Psoas muscle (tissue), 7 donors: ENCODE measurements at regions not wholly inside any gene's neighbourhood (a gene's known extent, or its start where the extent isn't known, plus 50 kb on each side); places are given as distances from the start of the nearest gene placed in this dataset.

Experiments used
- ATAC-seq, 4 donors: fragments of 200-7000 bp; cut with Tn5 transposase; one replicate each; pipeline ENCODE4 v1.9.1; 2020; ENCODE audit warnings: moderate library complexity in 3 of 4, mild to moderate bottlenecking in 2 of 4
- DNase-seq, 2 donors: peaks; one replicate each; pipeline ENCODE4 v3.0.0-alpha.2; 2020
- H3K27ac ChIP-seq: fragments of 200-600 bp; one replicate; pipeline ENCODE4 v1.8.0; 2022
- H3K27me3 ChIP-seq, 3 donors: fragments of 200-600 bp in 1 of 3; one replicate each; pipeline versions ENCODE4 v1.6.1 to v1.8.0; 2013 to 2022; ENCODE audit warnings: low read length in 2 of 3, mild to moderate bottlenecking in 2 of 3, moderate library complexity in 1 of 3; ENCODE audit not compliant: insufficient read depth in 3 of 3
- H3K36me3 ChIP-seq, 2 donors: fragments of 200-600 bp in 1 of 2; one replicate each; pipeline versions ENCODE4 v1.6.1 to v1.8.0; 2013 to 2022; ENCODE audit warnings: low read depth in 1 of 2, mild to moderate bottlenecking in 1 of 2, moderate library complexity in 1 of 2; ENCODE audit not compliant: insufficient read depth in 1 of 2
- H3K4me1 ChIP-seq: fragments of 200-600 bp; one replicate; pipeline ENCODE4 v1.8.0; 2022
- H3K4me3 ChIP-seq: fragments of 200-600 bp; one replicate; pipeline ENCODE4 v1.8.0; 2022; ENCODE audit warnings: mild to moderate bottlenecking
- H3K9me3 ChIP-seq: fragments of 200-600 bp; one replicate; pipeline ENCODE4 v1.8.0; 2022
- WGBS, 3 donors: extraction: QIAGEN DNeasy Blood & Tissue Kit; methylation state at CpG; one replicate each; pipeline versions ENCODE4 v1.1.6 to v1.1.7; 2013; 5-methylcytosine and 5-hydroxymethylcytosine counted together
- intact Hi-C, 2 donors: fragments of 100-400 bp; cut with DNase I; formaldehyde crosslinking; loops; one replicate each; pipeline versions ENCODE4 v1.11.0 to v1.14.2; 2022
- TF ChIP-seq, protein P1 (sequence below): fragments of 200-600 bp; IDR thresholded peaks from one replicate; pipeline ENCODE4 v1.8.0; 2022; ENCODE audit warnings: antibody characterized with exemption
- donor health status: healthy with polysubstance abuse.
- donor health status: DM: no; HTN: no; CAD: no; lungs with moderate emphysema.
- donor health status: Bipolar disorder and iron deficiency.
- donor health status: healthy.
- donor health status: DM: yes; HTN: yes; CAD: no.
- donor health status: DM: no; HTN: no; CAD: no.
- donor health status: DM: yes; HTN: yes; CAD: no.

DNA sequence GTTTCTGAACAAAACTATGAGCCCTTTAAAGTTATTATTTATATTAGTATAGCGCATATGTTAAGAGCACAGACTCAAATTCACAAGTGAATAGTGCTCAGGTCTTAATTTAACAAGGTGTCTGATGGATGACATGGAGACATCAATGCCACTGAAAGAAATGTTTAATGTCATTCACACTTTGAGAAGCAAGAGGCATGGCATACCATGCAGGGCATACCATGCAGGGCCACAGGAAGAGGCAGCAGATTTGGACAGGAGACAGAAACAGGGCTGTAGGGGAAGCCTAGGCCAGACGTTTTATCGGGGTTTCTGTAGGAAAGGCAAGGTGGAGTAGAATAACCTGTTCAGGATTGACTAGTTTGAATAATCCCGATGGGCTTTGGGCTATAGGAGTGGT lies 150.2 kb upstream of the KCNH8 start:
- Histone ChIP-seq H3K9me3 (no peaks in the 10 kb centered on the region), H3K4me1 (no peaks in the 10 kb centered on the region), H3K4me3 (no peak overlapping the region), H3K27ac (no peak overlapping the region), H3K36me3 (no peaks in the 10 kb centered on the region), H3K27me3 (no peaks in the 10 kb centered on the region)
- TF ChIP-seq, protein P1, sequence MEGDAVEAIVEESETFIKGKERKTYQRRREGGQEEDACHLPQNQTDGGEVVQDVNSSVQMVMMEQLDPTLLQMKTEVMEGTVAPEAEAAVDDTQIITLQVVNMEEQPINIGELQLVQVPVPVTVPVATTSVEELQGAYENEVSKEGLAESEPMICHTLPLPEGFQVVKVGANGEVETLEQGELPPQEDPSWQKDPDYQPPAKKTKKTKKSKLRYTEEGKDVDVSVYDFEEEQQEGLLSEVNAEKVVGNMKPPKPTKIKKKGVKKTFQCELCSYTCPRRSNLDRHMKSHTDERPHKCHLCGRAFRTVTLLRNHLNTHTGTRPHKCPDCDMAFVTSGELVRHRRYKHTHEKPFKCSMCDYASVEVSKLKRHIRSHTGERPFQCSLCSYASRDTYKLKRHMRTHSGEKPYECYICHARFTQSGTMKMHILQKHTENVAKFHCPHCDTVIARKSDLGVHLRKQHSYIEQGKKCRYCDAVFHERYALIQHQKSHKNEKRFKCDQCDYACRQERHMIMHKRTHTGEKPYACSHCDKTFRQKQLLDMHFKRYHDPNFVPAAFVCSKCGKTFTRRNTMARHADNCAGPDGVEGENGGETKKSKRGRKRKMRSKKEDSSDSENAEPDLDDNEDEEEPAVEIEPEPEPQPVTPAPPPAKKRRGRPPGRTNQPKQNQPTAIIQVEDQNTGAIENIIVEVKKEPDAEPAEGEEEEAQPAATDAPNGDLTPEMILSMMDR = no peak
- DNase-seq (no peak), ATAC-seq (no peak)
- 86 to 88% (median 88%) methylated on average over 4 of the region's 4 CpGs for WGBS, 3 donors
- intact Hi-C loops = no loop called here

DNA sequence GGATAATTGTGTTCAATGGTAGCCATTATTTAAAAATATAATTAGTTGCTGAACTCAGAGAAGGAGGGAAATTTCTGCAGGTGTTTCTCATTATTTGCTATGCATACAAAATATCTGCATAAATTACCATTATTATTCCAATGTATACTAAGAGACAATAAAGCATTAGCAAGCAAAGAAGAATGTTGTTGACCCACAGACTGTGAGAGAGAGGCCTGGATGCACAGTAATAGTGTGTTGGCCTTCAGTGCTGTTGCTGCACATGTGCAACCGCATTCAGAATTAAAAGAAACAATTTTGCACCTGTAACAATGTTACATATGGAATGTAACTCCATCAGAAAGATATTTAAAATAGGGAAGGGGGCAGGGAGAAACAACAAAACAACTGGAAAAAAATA lies 155.6 kb upstream of the KCNH8 start:
- ATAC-seq (no peak), DNase-seq (no peak)
- TF ChIP-seq, protein P1 = no peak
- H3K4me1 ChIP-seq = no peaks in the 10 kb centered on the region
- 86 to 100% (median 93%) methylated on average over 1 of the region's 1 CpG for WGBS, 3 donors
- no peak overlapping the region for H3K4me3 ChIP-seq
- intact Hi-C loops = no loop called here
- no peak overlapping the region for H3K27ac ChIP-seq
- no peaks in the 10 kb centered on the region for H3K27me3 ChIP-seq
- H3K9me3 ChIP-seq = no peaks in the 10 kb centered on the region
- H3K36me3 ChIP-seq = no peaks in the 10 kb centered on the region

DNA sequence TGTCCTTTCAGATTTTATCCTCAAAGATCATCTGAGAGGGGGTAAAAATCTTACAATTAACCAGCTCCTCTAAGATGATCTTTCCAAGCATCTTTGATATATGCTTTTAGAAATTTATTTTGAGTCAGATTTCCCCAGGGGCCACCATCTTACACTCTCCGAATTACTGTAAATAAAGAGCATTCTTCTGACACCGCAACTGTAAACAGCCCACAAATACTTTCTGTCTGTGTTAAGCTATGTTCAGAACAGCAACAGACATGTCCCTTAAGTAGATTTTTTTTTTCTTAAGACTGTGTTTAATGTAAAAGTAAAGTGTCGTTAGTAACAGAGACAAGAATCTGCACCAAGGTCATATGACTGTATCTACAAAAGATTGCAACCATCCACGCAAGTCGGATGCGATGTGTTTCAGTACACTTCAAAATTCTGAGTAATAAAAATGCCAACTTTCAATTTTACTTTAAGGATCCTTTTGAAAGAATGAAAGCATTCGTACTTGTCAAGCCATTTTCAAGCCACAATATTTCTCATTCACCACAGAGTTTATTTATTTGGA lies 159.0 kb upstream of the KCNH8 start:
- intact Hi-C loops = no loop called here

DNA sequence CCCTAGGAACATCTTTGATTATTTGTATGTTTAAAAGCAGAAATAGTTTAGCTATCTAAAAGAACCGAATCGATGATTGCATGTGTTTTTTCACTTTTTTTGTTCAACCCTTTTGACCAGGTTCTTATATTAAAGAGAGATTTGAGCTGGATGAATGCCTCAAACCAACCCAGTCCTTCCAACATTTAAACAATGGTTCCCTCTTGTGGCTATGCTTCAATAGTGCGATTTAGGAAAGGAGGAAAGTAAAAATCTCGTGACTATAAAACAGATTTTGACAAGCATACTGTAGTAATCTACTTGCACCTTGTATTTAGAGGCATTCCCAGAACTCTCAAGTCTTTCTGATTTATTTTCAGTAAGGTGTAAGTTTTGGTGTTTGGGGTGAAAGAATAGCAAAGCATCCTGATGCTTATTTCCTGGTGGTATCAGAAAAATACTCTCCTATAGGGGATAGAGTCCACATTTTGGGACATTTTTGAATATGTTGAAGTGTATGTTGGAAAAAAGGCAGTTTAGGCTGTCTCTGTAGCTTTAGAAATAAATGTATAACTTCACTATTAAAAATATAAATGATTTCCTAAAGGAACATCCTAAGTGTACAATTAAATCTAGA lies 159.6 kb upstream of the KCNH8 start:
- WGBS, 3 donors = 4 to 7% (median 5%) methylated on average over 4 of the region's 4 CpGs
- Histone ChIP-seq H3K27me3 (no peaks in the 10 kb centered on the region), H3K4me1 (no peaks in the 10 kb centered on the region), H3K36me3 (no peaks in the 10 kb centered on the region), H3K9me3 (no peaks in the 10 kb centered on the region), H3K27ac (no peak overlapping the region), H3K4me3 (no peak overlapping the region)
- intact Hi-C loops = no loop called here
- ATAC-seq (no peak), DNase-seq (no peak)
- TF ChIP-seq, protein P1 = peak; percentile 34

More for the DNA sequence above, 159.0 kb upstream of the KCNH8 start:
- H3K9me3 ChIP-seq = no peaks in the 10 kb centered on the region
- no peaks in the 10 kb centered on the region for H3K36me3 ChIP-seq
- H3K27me3 ChIP-seq = no peaks in the 10 kb centered on the region
- TF ChIP-seq, protein P1 = no peak
- H3K4me1 ChIP-seq = no peaks in the 10 kb centered on the region
- 83 to 85% (median 84%) methylated on average over 7 of the region's 7 CpGs for WGBS, 3 donors
- no peak for DNase-seq
- no peak for ATAC-seq
- H3K27ac ChIP-seq = no peak overlapping the region
- no peak overlapping the region for H3K4me3 ChIP-seq
